RWPE1 (cell line): ENCODE measurements at regions not wholly inside any gene's neighbourhood (a gene's known extent, or its start where the extent isn't known, plus 50 kb on each side); places are given as distances from the start of the nearest gene placed in this dataset.

ENCODE experiments used
- CTCF ChIA-PET: fragments of 350-600 bp; sonication (Branson Sonifier 250); formaldehyde crosslinking; extraction: SDS; loops from one replicate; lab custom pipeline; 2021; lab: Yijun Ruan, JAX
- POLR2A ChIA-PET: fragments of 400-600 bp; formaldehyde crosslinking; extraction: SDS; loops from one replicate; lab custom pipeline; 2020; ENCODE audit warnings: antibody characterized with exemption; ENCODE audit not compliant: low non-redundant PET; lab: Yijun Ruan, JAX
- DNase-seq: peaks from one replicate; pipeline ENCODE4 v3.0.0; 2012; ENCODE audit warnings: low spot score
- H3K27ac ChIP-seq: fragments of 450-650 bp; 2 replicates; pipeline ENCODE4 v1.5.1; 2017
- TF ChIP-seq, protein P1 (sequence below): fragments of 450-650 bp; conservative IDR thresholded peaks from 2 replicates; pipeline ENCODE4 v1.5.1; 2017; ENCODE audit warnings: low read depth, mild to moderate bottlenecking

GRCh38 chr9:109894473-109894872 is 114.5 kb downstream of the PALM2AKAP2 start:
- DNase-seq = no peak
- no peak overlapping the region for H3K27ac ChIP-seq
- ChIA-PET CTCF (no interaction called here), POLR2A (no interaction called here)
- TF ChIP-seq, protein P1, sequence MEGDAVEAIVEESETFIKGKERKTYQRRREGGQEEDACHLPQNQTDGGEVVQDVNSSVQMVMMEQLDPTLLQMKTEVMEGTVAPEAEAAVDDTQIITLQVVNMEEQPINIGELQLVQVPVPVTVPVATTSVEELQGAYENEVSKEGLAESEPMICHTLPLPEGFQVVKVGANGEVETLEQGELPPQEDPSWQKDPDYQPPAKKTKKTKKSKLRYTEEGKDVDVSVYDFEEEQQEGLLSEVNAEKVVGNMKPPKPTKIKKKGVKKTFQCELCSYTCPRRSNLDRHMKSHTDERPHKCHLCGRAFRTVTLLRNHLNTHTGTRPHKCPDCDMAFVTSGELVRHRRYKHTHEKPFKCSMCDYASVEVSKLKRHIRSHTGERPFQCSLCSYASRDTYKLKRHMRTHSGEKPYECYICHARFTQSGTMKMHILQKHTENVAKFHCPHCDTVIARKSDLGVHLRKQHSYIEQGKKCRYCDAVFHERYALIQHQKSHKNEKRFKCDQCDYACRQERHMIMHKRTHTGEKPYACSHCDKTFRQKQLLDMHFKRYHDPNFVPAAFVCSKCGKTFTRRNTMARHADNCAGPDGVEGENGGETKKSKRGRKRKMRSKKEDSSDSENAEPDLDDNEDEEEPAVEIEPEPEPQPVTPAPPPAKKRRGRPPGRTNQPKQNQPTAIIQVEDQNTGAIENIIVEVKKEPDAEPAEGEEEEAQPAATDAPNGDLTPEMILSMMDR = no peak

GRCh38 chr9:109894921-109895758 is 115.1 kb downstream of the PALM2AKAP2 start:
- POLR2A ChIA-PET = no interaction called here
- TF ChIP-seq, protein P1 = no peak
- H3K27ac ChIP-seq = no peak overlapping the region
- no peak for DNase-seq
- CTCF ChIA-PET = interaction anchor here (0.7 kb wide), 1 partner anchor 190 kb away, joined by 3 read pairs; no protein-coding TSS in a partner anchor

GRCh38 chr9:109901201-109901600 is 121.2 kb downstream of the PALM2AKAP2 start:
- POLR2A ChIA-PET = no interaction called here
- H3K27ac ChIP-seq = no peak overlapping the region
- CTCF ChIA-PET = interaction anchor here (0.9 to 5.1 kb wide), 3 partner anchors 84 to 251 kb away, joined by 3 to 59 read pairs (median 5); no protein-coding TSS in a partner anchor
- TF ChIP-seq, protein P1 = no peak
- no peak for DNase-seq

DNA sequence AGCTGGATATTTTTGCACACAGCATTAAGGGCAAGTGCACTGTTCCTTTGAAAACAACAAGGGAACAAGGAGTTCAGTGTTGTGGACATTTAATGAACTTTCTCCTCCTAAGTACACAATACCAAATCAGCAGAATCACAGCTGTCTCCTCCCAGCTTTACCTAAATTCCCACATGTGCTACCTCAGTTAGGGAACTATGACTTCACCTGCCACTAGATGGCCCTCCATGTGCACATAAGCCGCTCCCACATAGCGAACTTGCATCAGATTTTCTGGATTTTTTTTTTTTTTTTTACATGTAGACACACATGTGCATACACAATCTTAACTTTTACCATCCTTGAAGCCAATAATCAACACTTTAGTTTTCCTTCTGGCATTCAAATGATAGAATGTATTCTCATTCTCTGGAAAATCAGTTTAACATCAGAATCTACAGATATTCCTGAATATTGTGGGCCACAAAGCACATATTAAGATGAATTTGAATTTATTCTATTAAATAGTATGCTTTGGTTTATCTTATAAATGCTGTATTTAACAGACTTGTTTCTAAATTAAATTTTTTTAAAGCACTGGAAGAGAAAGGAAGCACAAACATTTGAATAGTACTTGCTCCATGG is 123.6 kb downstream of the PALM2AKAP2 start:
- no peak overlapping the region for H3K27ac ChIP-seq
- POLR2A ChIA-PET = no interaction called here

GRCh38 chr9:109904666-109905065 is 124.7 kb downstream of the PALM2AKAP2 start:
- POLR2A ChIA-PET = no interaction called here
- H3K27ac ChIP-seq = no peak overlapping the region
- TF ChIP-seq, protein P1 = no peak
- no peak for DNase-seq
- CTCF ChIA-PET = interaction anchor here (0.5 to 5.1 kb wide), 3 partner anchors 17 to 239 kb away, joined by 3 to 59 read pairs (median 4); no protein-coding TSS in a partner anchor

More for the DNA sequence above, 123.6 kb downstream of the PALM2AKAP2 start:
- CTCF ChIA-PET = interaction anchor here (0.5 to 5.1 kb wide), 51 partner anchors 11 to 1601 kb away, joined by 3 to 59 read pairs (median 5); no protein-coding TSS in a partner anchor
- TF ChIP-seq, protein P1 = peak; percentile 98
- peak; percentile 87 for DNase-seq

- POLR2A ChIA-PET = no interaction called here
- TF ChIP-seq, protein P1 = no peak
- CTCF ChIA-PET = interaction anchor here (0.5 to 5.1 kb wide), 4 partner anchors 124 to 766 kb away, joined by 3 to 59 read pairs (median 4); no protein-coding TSS in a partner anchor
- H3K27ac ChIP-seq = no peak overlapping the region
- DNase-seq = no peak
Measured at GRCh38 chr9:109905472-109905871, 125.5 kb downstream of the PALM2AKAP2 start.
